DND-41 (cell line): ENCODE measurements at regions not wholly inside any gene's neighbourhood (a gene's known extent, or its start where the extent isn't known, plus 50 kb on each side); places are given as distances from the start of the nearest gene placed in this dataset.

Experiments used
- ATAC-seq: fragments of 200-7000 bp; cut with Tn5 transposase; 3 replicates; pipeline ENCODE4 v1.9.1; 2021; ENCODE audit warnings: low read depth; ENCODE audit not compliant: insufficient read depth
- DNase-seq: peaks from one replicate; pipeline ENCODE4 v3.0.0-alpha.2; 2020
- H2AFZ ChIP-seq: 2 replicates; pipeline ENCODE4 v1.6.0; 2012; ENCODE audit warnings: low read depth, low read length
- H3K27ac ChIP-seq: 2 replicates; pipeline ENCODE4 v1.5.1; 2012; ENCODE audit warnings: low read length, inconsistent platforms
- H3K27me3 ChIP-seq: fragments of 200-600 bp; sonication (generic); 2 replicates; pipeline ENCODE4 v1.6.0; 2012; ENCODE audit warnings: low read length, mild to moderate bottlenecking, inconsistent platforms; ENCODE audit not compliant: insufficient read depth, poor library complexity
- H3K36me3 ChIP-seq: 2 replicates; pipeline ENCODE4 v1.5.1; 2012; ENCODE audit warnings: low read length, inconsistent platforms; ENCODE audit not compliant: insufficient read depth
- H3K4me1 ChIP-seq: 2 replicates; pipeline ENCODE4 v1.5.1; 2012; ENCODE audit warnings: mild to moderate bottlenecking, low read length; ENCODE audit not compliant: insufficient read depth
- H3K4me2 ChIP-seq: 2 replicates; pipeline ENCODE4 v1.6.0; 2012; ENCODE audit warnings: mild to moderate bottlenecking, moderate library complexity, low read length, inconsistent platforms; ENCODE audit not compliant: insufficient read depth
- H3K4me3 ChIP-seq, 2 experiments: fragments of 200-600 bp in 1 of 2; shearing (Covaris generic) in 1 of 2; 2 replicates each; pipeline ENCODE4 v1.5.1; 2012 to 2016; ENCODE audit warnings: inconsistent platforms in 2 of 2, low read length in 2 of 2, mild to moderate bottlenecking in 2 of 2, low read depth in 1 of 2, moderate library complexity in 1 of 2
- H3K79me2 ChIP-seq: 2 replicates; pipeline ENCODE4 v1.6.0; 2012; ENCODE audit warnings: low read length, inconsistent platforms; ENCODE audit not compliant: insufficient read depth
- H3K9ac ChIP-seq: 2 replicates; pipeline ENCODE4 v1.6.0; 2012; ENCODE audit warnings: low read depth, mild to moderate bottlenecking, inconsistent platforms, low read length, moderate library complexity
- H3K9me3 ChIP-seq: 2 replicates; pipeline ENCODE4 v1.5.1; 2012; ENCODE audit warnings: low read length, moderate library complexity, mild to moderate bottlenecking, inconsistent platforms; ENCODE audit not compliant: insufficient read depth, severe bottlenecking
- H4K20me1 ChIP-seq: 2 replicates; pipeline ENCODE4 v1.6.0; 2012; ENCODE audit warnings: low read length; ENCODE audit not compliant: insufficient read depth
- CTCF ChIP-seq: IDR thresholded peaks from 2 replicates; pipeline ENCODE4 v1.5.1; 2012; ENCODE audit warnings: borderline replicate concordance, low read length, moderate library complexity, mild to moderate bottlenecking; ENCODE audit not compliant: poor library complexity, severe bottlenecking; ENCODE audit errors: extremely low read depth
- EZH2 ChIP-seq: IDR thresholded peaks from 3 replicates; pipeline ENCODE4 v1.6.1; 2012; ENCODE audit warnings: borderline replicate concordance, low read depth, mild to moderate bottlenecking, moderate library complexity, low read length, inconsistent platforms; ENCODE audit not compliant: severe bottlenecking

GRCh38 chr22:22787786-22788459 lies 99.7 kb upstream of the IGLL5 start:
- no peak for TF ChIP-seq EZH2
- TF ChIP-seq CTCF = peak; percentile 99
- Histone ChIP-seq H3K79me2 (no peaks in the 10 kb centered on the region), H3K9ac (peak overlapping the region; percentile 44), H3K4me2 (peak overlapping the region; percentile 28), H4K20me1 (no peaks in the 10 kb centered on the region), H3K9me3 (no peaks in the 10 kb centered on the region), H3K4me3 (no peak overlapping the region), H2AFZ (peak overlapping the region; percentile 21; the same call in 1 of the 2 replicates), H3K27me3 (no peaks in the 10 kb centered on the region), H3K4me1 (peaks cover 42% of the 10 kb centered on the region), H3K27ac (peak overlapping the region; percentile 86), H3K36me3 (no peaks in the 10 kb centered on the region)
- ATAC-seq = peak; percentile 90
- DNase-seq = peak; percentile 80

GRCh38 chr22:22788460-22789037 lies 99.1 kb upstream of the IGLL5 start:
- Histone ChIP-seq H3K4me3 (peak overlapping the region in 1 of 2 experiments; percentile 2; a peak in 1 of 4 replicates), H4K20me1 (no peaks in the 10 kb centered on the region), H3K9ac (peak overlapping the region; percentile 44), H3K4me1 (peaks cover 42% of the 10 kb centered on the region), H3K4me2 (peak overlapping the region; percentile 28), H3K79me2 (no peaks in the 10 kb centered on the region), H2AFZ (peak overlapping the region; percentile 44; the same call in 1 of the 2 replicates), H3K36me3 (no peaks in the 10 kb centered on the region), H3K9me3 (no peaks in the 10 kb centered on the region), H3K27ac (peak overlapping the region; percentile 86), H3K27me3 (no peaks in the 10 kb centered on the region)
- DNase-seq = no peak
- no peak for TF ChIP-seq CTCF
- no peak for ATAC-seq

GRCh38 chr22:22789233-22789921 lies 98.2 kb upstream of the IGLL5 start:
- peak overlapping the region; percentile 86 for H3K27ac ChIP-seq
- H2AFZ ChIP-seq = peak overlapping the region; percentile 44; the same call in 1 of the 2 replicates
- H3K4me2 ChIP-seq = no peak overlapping the region
- ATAC-seq (no peak), DNase-seq (no peak)
- H3K36me3 ChIP-seq = no peaks in the 10 kb centered on the region
- H3K9me3 ChIP-seq = no peaks in the 10 kb centered on the region
- TF ChIP-seq EZH2 (no peak), CTCF (no peak)
- no peaks in the 10 kb centered on the region for H4K20me1 ChIP-seq
- H3K4me1 ChIP-seq = peaks cover 42% of the 10 kb centered on the region
- H3K79me2 ChIP-seq = no peaks in the 10 kb centered on the region
- H3K27me3 ChIP-seq = no peaks in the 10 kb centered on the region
- H3K4me3 ChIP-seq = no peak overlapping the region
- H3K9ac ChIP-seq = peak overlapping the region; percentile 44
